Gastrocnemius medialis (tissue), 4 donors: ENCODE measurements at regions not wholly inside any gene's neighbourhood (a gene's known extent, or its start where the extent isn't known, plus 50 kb on each side); places are given as distances from the start of the nearest gene placed in this dataset.

Experiments used
- POLR2A ChIP-seq, 2 donors: fragments of 450-650 bp; IDR thresholded peaks; one replicate each; pipeline ENCODE4 v1.6.1; 2017; ENCODE audit warnings: antibody characterized with exemption in 2 of 2, mild to moderate bottlenecking in 2 of 2, moderate library complexity in 2 of 2
- TF ChIP-seq, protein P1 (sequence below), 5 experiments: fragments of 450-650 bp in 3 of 5; fragments of 200-600 bp in 2 of 5; sonication (generic) in 2 of 5; IDR thresholded peaks in 4 of 5; conservative IDR thresholded peaks in 1 of 5; 1 replicate in 4 of 5; 2 replicates in 1 of 5; pipeline ENCODE4 v1.5.1; 2016 to 2019; ENCODE audit warnings: antibody characterized with exemption in 5 of 5, mild to moderate bottlenecking in 3 of 5, moderate library complexity in 3 of 5

DNA sequence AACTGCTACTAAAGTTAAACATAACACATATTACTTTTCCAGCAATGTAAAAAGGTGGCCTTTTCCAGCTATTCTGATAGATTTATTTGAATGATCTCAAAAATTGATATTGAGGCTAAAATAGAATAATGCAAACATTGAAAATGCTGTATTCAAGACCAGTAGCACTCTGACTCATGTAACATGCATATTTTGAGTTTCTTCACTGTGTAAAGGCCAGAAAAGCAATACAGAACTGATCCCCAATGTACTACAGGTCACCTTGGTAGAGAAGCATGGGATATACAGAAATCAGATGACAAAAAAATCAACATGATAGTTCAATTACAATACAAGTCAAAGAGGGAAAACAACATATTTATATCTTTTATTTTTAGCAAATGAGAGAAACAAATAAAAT is 419.6 kb downstream of the DIPK2A start:
- TF ChIP-seq, protein P1, sequence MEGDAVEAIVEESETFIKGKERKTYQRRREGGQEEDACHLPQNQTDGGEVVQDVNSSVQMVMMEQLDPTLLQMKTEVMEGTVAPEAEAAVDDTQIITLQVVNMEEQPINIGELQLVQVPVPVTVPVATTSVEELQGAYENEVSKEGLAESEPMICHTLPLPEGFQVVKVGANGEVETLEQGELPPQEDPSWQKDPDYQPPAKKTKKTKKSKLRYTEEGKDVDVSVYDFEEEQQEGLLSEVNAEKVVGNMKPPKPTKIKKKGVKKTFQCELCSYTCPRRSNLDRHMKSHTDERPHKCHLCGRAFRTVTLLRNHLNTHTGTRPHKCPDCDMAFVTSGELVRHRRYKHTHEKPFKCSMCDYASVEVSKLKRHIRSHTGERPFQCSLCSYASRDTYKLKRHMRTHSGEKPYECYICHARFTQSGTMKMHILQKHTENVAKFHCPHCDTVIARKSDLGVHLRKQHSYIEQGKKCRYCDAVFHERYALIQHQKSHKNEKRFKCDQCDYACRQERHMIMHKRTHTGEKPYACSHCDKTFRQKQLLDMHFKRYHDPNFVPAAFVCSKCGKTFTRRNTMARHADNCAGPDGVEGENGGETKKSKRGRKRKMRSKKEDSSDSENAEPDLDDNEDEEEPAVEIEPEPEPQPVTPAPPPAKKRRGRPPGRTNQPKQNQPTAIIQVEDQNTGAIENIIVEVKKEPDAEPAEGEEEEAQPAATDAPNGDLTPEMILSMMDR (IDR thresholded peaks at IDR 0.05 in 4 of 5, conservative IDR thresholded peaks at IDR 0.05 in 1 of 5): no peak
- no peak for TF ChIP-seq POLR2A (IDR thresholded peaks at IDR 0.05)
